ENCODE measurements at regions not wholly inside any gene's neighbourhood (a gene's known extent, or its start where the extent isn't known, plus 50 kb on each side); places are given as distances from the start of the nearest gene placed in this dataset.

DNA sequence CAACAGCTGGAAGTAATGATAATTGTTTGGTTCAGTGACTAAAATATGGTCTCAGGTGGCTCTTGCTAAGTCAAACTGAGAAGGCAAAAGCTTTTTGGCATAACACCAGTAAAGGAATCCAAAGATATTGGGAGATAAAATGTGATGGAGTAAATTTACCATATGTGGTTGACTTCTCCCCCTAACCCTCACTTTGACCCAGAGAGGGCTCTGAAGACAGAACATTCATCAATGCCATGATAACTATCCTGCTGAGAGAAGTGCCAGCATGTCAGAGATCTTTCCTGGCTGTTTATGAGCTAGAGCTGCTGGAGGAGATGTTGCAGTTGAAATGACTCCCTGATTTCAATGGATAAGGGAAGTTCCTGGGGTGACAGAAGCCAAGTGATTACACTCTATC lies 213.4 kb downstream of the SPCS3 start:
- Mint-ChIP-seq H3K27ac (no peak overlapping the region), H3K9me3 (no peaks in the 10 kb centered on the region), H3K4me3 (no peak overlapping the region), H3K36me3 (no peaks in the 10 kb centered on the region), H3K27me3 (ENCODE audit: low read depth) (no peaks in the 10 kb centered on the region; the same call in 1 of the 2 replicates), H3K4me1 (peaks cover 3% of the 10 kb centered on the region; the same call in 1 of the 2 replicates)
- TF ChIP-seq, protein P1, sequence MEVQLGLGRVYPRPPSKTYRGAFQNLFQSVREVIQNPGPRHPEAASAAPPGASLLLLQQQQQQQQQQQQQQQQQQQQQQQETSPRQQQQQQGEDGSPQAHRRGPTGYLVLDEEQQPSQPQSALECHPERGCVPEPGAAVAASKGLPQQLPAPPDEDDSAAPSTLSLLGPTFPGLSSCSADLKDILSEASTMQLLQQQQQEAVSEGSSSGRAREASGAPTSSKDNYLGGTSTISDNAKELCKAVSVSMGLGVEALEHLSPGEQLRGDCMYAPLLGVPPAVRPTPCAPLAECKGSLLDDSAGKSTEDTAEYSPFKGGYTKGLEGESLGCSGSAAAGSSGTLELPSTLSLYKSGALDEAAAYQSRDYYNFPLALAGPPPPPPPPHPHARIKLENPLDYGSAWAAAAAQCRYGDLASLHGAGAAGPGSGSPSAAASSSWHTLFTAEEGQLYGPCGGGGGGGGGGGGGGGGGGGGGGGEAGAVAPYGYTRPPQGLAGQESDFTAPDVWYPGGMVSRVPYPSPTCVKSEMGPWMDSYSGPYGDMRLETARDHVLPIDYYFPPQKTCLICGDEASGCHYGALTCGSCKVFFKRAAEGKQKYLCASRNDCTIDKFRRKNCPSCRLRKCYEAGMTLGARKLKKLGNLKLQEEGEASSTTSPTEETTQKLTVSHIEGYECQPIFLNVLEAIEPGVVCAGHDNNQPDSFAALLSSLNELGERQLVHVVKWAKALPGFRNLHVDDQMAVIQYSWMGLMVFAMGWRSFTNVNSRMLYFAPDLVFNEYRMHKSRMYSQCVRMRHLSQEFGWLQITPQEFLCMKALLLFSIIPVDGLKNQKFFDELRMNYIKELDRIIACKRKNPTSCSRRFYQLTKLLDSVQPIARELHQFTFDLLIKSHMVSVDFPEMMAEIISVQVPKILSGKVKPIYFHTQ (CRISPR knock-in tag; IDR thresholded peaks at IDR 0.05), result no peak
- no peak for TF ChIP-seq SOX15 (CRISPR knock-in tag; IDR thresholded peaks at IDR 0.05)
- ChIA-PET POLR2A (no interaction called here), CTCF (no interaction called here)
- ATAC-seq, result no peak
- DNase-seq (ENCODE audit: low spot score), result no peak

GRCh38 chr4:176534566-176534965 lies 214.8 kb downstream of the SPCS3 start:
- DNase-seq (ENCODE audit: low spot score), result no peak
- Mint-ChIP-seq H3K27me3 (ENCODE audit: low read depth) (no peaks in the 10 kb centered on the region; the same call in 1 of the 2 replicates), H3K9me3 (no peaks in the 10 kb centered on the region), H3K27ac (no peak overlapping the region), H3K36me3 (no peaks in the 10 kb centered on the region), H3K4me1 (peaks cover 3% of the 10 kb centered on the region; the same call in 1 of the 2 replicates), H3K4me3 (no peak overlapping the region)
- ChIA-PET CTCF (no interaction called here), POLR2A (no interaction called here)
- TF ChIP-seq ZNF138 (CRISPR knock-in tag; conservative IDR thresholded peaks at IDR 0.05) (no peak), CREM (CRISPR knock-in tag; IDR thresholded peaks at IDR 0.05) (no peak), ZNF317 (CRISPR knock-in tag; IDR thresholded peaks at IDR 0.05; ENCODE audit: borderline replicate concordance, low read depth) (no peak), SP1 (CRISPR knock-in tag; conservative IDR thresholded peaks at IDR 0.05) (no peak), MYBL2 (CRISPR knock-in tag; IDR thresholded peaks at IDR 0.05) (no peak), IRF2 (CRISPR knock-in tag; IDR thresholded peaks at IDR 0.05; ENCODE audit: borderline replicate concordance, low read depth) (no peak), NR1H2 (CRISPR knock-in tag; IDR thresholded peaks at IDR 0.05) (no peak), SMAD4 (CRISPR knock-in tag; IDR thresholded peaks at IDR 0.05) (no peak), ZNF423 (CRISPR knock-in tag; IDR thresholded peaks at IDR 0.05) (no peak), SOX15 (CRISPR knock-in tag; IDR thresholded peaks at IDR 0.05) (no peak), CTCF (IDR thresholded peaks at IDR 0.05) (no peak), TCF7 (CRISPR knock-in tag; IDR thresholded peaks at IDR 0.05; ENCODE audit: low read depth) (no peak), E2F5 (CRISPR knock-in tag; IDR thresholded peaks at IDR 0.05) (no peak), HMGA2 (CRISPR knock-in tag; IDR thresholded peaks at IDR 0.05) (no peak), PRDM15 (CRISPR knock-in tag; IDR thresholded peaks at IDR 0.05) (no peak)
- TF ChIP-seq, protein P2, sequence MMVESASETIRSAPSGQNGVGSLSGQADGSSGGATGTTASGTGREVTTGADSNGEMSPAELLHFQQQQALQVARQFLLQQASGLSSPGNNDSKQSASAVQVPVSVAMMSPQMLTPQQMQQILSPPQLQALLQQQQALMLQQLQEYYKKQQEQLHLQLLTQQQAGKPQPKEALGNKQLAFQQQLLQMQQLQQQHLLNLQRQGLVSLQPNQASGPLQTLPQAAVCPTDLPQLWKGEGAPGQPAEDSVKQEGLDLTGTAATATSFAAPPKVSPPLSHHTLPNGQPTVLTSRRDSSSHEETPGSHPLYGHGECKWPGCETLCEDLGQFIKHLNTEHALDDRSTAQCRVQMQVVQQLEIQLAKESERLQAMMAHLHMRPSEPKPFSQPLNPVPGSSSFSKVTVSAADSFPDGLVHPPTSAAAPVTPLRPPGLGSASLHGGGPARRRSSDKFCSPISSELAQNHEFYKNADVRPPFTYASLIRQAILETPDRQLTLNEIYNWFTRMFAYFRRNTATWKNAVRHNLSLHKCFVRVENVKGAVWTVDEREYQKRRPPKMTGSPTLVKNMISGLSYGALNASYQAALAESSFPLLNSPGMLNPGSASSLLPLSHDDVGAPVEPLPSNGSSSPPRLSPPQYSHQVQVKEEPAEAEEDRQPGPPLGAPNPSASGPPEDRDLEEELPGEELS (CRISPR knock-in tag; IDR thresholded peaks at IDR 0.05), result no peak
- TF ChIP-seq, protein P3, sequence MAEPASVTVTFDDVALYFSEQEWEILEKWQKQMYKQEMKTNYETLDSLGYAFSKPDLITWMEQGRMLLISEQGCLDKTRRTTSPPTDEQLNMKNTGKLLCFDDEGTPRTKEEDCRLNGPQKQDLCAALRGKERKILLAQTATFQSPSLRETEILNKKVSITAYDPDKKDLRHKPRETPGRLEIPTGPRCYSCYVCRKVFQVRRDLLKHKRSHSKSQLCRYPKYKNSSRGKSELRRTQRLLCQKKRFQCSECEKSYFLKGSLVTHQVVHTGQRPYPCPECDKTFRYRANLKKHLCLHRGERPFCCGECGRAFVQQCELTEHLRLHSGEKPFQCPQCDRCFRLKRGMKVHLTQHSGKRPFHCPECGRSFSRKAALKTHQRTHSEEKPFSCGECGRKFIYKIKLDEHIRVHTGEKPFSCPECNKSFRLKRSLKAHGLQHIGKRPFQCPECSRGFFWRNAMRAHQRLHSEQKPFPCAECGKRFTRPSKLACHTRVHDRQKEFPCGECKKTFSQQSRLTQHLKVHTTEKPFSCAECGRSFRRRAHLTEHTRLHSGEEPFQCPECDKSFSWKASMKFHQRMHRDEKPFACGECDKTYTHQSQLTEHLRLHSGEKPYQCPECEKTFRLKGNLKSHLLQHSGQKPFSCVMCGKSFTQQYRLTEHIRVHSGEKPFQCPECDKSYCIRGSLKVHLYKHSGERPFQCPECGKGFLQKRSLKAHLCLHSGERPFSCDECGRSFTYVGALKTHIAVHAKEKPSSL (CRISPR knock-in tag; conservative IDR thresholded peaks at IDR 0.05), result no peak
- no peak for ATAC-seq
